OCI-M1 (cell line): ENCODE measurements at regions not wholly inside any gene's neighbourhood (a gene's known extent, or its start where the extent isn't known, plus 50 kb on each side); places are given as distances from the start of the nearest gene placed in this dataset.
A peak's percentile ranks its signal among the peaks of the same experiment; 100 is the strongest.

ENCODE experiments used
- DNase-seq: peaks from one replicate; lab custom pipeline; 2025; lab: John Stamatoyannopoulos, UW

DNA sequence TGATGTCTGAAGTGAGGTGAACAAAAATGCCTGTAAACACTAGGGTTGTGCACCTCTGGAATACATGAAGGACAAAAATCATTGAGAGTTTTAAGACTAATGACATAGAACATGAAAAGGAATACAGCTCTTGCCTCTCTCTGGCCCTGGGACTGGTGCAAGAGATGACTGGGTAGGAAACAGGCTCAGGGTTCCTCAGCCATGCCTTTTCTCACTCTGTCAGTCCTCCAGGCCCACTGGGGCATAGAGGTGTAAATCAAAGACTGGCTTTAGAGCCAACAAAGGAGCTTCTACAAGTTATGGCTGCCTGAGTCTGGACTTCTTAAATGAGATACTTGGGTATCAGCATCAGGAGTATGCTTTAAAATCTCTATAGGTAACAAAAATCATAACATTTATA, 554.7 kb upstream of the KCNMB2 start:
- no peak for DNase-seq

- DNase-seq: no peak
Measured at GRCh38 chr3:177982034-177982433, 554.2 kb upstream of the KCNMB2 start.

DNA sequence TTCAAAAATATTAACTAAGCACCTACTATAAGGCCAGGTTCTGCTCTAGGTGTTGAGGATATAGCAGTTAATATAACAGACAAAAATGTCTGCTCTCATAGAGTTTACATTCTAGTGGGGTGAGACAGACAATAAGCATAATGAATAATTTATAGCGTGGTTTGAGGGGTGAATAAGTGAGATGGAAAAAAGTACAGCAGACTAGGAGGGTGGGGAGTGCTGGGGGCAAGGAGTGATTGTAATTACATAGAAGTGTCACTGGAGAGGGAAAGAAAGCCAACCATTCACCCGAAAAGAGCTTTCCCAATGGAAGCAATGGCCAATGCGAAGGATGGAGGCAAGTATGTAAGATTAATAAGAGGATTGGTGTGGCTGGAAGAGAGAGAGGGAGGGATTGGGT, 552.9 kb upstream of the KCNMB2 start:
- DNase-seq: no peak

DNA sequence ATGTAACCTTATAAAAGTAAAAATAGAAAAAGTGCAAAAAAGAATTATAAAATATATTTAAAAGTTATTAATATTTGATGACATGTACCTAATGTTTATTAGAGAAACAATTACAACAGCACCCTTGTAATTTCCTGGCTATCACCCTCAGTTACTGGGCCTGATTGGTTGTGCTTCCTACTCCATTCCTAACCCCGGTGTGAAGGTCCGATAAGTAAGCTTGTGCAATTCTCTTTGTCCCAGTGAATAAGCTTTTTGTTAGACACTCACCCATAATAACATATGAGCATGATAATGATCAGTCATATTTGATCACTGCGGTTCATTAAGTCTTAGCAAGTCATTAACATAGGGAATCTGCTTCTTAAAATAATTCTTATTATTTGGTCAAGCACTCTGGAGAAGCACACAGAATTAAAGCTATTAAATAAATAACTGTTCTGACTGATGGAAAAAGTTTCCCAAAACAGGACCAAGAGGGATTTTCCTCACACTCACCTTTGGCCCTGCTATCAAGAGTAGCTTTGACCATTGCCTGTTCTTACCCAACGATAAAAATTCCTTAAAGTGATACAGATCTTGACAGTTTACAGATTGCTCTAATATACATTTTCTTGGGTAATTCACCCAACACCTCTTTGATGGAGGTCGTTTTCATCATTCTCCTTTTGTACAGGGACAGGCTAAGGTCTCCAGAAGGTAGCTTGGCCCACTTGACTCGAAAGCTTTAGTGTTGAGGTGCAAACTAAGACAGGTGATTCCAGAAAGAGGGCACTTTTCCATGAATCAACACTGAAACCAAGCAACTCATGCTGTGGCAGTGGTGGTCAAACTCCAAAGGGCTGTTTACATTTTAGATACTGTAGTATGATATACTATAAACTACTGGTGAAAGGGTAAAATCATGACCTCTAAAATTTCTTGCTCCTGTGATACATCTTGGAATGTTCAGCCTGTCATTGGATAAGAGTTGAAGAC, 543.0 kb upstream of the KCNMB2 start:
- no peak for DNase-seq

- no peak for DNase-seq
Measured at GRCh38 chr3:177994976-177995375, 541.3 kb upstream of the KCNMB2 start.

DNA sequence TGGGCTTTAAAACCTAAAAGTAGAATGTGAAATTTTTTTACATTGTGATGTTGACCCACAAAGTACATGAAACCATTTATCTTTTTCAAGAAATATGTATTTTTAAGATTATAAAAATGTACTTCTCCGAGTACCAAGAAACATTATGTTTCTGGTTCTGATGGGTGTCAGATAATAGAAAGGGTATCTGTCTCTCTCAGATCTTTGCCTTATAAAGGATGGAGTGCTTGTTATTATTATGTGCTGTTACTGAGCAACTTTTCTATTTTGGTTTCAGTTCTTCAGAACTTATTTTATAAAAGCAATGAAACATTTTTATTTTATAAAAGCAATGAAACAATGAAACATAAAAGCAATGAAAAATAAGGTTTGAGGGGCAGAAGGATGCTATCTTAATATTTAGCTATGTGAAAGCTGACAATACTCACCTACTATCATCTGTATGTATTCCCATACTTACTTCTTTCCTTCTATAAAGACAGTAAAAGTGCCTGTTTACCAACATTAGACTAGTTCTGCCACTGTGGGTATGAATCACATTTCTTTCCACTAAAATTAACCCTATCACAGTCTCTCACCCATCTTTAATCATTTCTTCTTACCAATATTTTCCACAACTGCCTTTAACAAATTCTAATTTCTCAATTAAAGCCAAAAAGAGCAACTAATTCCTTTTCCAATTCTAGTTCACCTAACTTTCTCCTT, 540.7 kb upstream of the KCNMB2 start:
- no peak for DNase-seq

DNA sequence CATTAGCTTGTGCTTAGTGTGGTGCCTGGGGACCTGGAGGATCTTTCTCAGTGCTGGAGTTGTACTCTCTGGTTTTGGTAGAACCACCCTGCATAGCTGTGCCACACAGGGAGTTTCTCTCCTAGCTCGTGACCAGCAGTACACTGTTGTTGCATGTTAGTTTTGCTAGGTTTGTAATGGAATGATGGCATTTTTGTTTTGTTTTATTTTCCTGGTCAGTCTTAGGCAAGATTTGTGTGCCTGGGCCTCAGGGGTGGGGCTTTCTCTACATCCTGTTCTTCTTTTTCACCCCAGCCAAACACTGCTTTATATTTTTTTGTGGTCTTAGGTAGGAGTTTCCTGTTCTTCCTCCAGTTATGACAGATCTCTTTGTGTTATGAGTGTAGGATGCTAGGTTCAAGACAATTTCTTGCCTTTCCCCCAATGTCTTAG, 534.5 kb upstream of the KCNMB2 start:
- no peak for DNase-seq

GRCh38 chr3:178002113-178002512, 534.1 kb upstream of the KCNMB2 start:
- DNase-seq: no peak

DNA sequence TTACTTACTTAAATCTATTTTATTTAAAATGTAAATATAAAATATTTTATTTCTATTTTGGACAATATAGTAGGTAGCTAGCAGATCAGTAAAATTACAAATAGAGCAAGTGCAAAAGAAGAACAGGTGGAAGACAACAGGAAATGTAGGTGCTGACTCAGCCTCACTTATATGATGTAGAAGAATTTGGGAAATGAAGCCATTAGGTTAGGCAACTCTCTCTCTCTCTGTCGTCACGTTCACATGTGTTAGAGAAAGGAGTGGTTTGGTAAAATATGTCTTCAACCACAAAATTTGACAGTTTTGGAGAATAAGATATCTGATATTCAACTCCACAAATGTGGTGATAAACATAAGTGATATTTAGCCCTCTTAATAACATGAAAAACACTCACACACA, 532.5 kb upstream of the KCNMB2 start:
- no peak for DNase-seq

DNA sequence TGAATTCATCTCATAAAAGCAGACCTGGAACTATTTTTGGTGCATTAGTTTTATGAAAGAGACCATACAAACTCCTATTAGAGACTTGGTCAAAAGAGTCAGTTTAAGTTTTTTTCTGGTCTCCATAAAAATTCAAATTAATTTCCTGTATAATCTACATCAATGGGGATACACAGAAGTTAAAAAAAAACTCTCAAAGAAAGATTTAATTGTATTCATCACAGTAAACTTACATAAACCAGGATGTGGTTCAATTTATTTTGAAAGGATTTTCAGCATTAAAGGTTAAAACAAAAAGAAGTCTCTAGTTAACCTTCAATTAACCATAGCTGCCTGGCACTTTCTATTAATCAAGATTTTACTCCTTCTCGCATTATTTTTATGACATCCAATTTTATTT, 530.3 kb upstream of the KCNMB2 start:
- no peak for DNase-seq

DNA sequence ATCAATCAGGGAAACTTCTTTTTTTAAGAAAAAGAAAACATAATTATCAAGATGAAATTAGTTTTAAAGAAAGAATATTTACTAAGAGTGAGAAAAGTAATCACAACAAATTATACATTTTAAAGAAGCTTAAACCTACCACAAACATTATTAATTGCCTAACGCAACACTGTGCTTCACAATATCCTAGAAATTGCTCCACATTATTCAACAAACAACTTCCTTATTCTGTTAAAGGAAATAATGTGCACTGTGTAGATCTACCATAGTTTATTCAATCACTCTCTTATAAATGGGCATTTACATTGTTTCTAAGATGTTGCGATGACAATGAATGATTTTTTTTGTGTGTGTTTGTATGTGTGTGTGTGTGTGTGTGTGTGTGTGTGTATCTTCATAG, 525.9 kb upstream of the KCNMB2 start:
- no peak for DNase-seq

DNA sequence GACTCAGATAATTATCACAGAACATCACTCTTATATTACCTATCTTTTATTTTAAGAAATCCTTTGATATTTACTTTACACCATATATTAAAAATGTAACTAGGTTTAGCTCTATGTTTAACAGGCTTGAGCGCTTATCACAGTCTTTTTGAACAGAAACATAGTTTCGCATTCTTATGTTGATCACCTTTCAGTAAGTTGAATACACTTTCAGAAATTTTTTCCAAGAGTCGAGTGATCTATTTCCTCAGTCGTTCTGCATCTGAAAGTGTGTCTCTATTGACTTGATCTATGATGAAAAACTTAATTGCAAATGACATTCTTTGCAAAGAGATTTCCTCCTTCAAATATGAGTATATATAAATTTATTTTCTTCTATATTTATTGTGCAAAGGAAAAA, 516.6 kb upstream of the KCNMB2 start:
- DNase-seq: no peak

- peak; percentile 1 for DNase-seq
Measured at GRCh38 chr3:178022599-178022998, 513.6 kb upstream of the KCNMB2 start.

DNA sequence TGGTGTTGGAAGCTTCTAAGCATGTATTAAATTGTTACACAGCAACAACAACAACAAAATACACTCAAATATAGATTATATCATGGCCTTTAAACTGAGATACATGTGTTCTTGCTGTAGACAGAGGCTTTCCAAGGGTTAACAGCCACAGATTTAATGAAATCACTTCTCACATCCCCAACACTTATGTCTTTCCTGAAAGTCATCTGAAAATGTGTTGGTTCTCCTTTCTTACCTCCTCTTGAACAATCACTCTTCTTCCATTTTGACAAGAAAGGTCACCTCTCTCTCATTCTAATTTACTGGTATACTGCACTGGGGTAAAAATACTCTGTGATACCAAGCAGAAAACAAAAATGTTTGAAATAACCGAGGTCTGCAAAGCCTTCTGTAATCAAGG, 507.3 kb upstream of the KCNMB2 start:
- DNase-seq: no peak

DNA sequence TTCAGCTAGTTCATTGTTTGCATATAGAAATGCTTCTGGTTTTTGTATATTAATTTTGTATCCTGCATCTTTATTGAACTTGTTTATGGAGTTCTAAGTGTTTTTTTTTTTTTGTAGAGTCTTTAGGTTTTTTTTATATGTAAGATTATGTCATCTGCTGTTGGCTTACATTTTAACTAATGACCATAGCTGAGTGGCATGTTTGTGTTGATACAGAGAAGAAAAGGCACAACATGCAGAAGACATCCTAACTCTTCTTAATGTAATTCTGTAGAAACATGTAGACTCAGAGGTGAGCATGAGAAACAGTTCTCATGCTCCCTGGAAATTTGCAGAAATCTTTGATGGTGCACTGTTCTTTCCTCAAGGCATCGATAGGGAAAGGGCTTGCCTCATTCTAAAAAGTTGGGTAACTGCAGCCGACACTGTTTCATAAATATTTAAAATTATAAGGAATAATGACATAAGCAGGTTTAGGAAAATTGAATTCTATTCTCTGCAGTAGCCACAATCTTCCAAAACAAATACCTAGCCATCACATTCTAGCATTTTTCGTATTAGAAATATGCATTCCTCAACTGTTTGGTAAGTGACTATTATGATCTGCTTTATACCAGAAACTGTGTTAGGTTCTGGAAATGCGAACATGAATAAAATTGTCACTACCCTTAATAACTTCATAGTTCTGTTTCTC, 499.6 kb upstream of the KCNMB2 start:
- DNase-seq: no peak

DNA sequence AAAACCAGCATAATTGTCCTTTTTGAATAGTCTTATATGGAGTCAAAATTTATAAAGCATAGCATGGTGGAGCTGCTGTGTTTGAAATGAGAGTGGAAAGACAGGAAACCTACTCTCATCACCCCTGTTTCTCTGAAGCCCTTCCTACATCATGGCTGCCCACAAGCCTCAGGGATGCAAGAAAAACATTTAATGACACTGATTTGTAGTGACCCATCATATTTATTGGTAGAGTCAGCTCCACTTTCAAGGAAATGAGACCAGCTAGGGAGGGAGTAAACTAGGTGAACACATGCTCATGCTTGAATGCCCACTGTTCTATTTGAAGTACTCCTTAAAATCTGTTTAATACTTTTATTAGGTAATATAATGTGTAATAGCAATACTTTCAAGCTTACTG, 494.3 kb upstream of the KCNMB2 start:
- no peak for DNase-seq

DNA sequence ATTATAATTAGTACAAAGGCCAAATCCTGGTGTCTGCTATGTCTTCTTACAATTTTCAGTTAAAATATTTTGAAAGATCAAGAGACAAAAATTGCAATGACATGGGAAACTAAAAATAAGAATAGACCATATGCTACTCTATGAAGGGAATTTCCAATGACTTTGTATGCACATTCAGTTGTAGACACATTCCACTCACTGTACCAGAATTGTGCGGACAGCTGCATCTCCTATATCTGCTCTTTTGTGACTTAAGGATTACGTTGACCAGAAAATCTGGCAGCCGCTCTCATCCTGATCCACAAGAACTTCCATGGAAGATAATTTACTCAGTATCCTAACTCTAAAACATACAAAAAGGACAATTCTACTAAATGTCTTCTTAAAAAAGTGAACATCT, 493.9 kb upstream of the KCNMB2 start:
- no peak for DNase-seq

DNA sequence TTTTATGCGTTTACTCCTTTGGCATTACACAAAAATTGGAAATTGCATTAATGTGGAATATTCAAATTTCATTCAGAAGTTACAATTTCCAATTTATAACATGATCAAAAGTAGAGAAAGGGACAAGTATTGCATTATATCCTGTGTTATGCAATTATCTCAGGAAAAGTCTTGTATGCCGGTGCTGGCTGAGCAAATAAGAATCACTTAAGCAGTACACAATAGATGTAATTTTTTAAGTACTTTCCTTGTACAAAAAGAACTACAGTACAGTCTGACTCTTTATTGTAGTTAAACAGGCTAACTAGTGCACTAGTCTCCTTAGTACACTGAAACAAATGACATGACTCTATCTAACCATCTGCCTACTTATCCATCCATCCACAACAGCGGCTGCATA, 493.2 kb upstream of the KCNMB2 start:
- DNase-seq: no peak

- DNase-seq: no peak
Measured at GRCh38 chr3:178044320-178044719, 491.9 kb upstream of the KCNMB2 start.

GRCh38 chr3:178047496-178047895, 488.7 kb upstream of the KCNMB2 start:
- DNase-seq: no peak

GRCh38 chr3:178048768-178049167, 487.5 kb upstream of the KCNMB2 start:
- peak; percentile 34 for DNase-seq

DNA sequence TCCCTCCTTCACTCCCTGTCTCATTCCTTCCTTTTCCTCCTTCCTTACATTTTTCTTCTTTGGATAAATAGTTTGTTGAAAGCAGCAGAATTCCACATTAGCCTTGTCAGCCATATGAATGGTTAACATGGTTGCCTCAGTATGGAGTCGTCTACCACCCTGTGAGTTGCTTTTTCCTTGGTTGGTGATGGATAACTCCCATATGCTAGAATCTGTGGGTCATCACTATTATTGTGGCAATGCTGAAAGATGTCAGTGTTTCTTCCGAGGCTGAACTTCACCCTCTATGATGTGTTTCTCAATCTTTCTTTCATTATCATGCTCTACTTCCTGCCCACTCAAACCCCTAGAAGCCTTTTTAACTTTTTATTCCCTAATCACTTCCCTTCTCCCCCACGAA, 481.8 kb upstream of the KCNMB2 start:
- no peak for DNase-seq

- no peak for DNase-seq
Measured at GRCh38 chr3:178055939-178056338, 480.3 kb upstream of the KCNMB2 start.
